VCaP (cell line): ENCODE measurements at regions not wholly inside any gene's neighbourhood (a gene's known extent, or its start where the extent isn't known, plus 50 kb on each side); places are given as distances from the start of the nearest gene placed in this dataset.
"Not testable (repeated sequence)": the region's sequence is repeated elsewhere in the genome, so short reads cannot be mapped to it uniquely, and the experiment has no call there.

ENCODE experiments used
- H3K27ac ChIP-seq: fragments of 450-650 bp; 2 replicates; pipeline ENCODE4 v1.5.1; 2017
- TF ChIP-seq, protein P1 (sequence below): fragments of 450-650 bp; conservative IDR thresholded peaks from 2 replicates; pipeline ENCODE4 v1.5.1; 2017; ENCODE audit warnings: mild to moderate bottlenecking, moderate library complexity

DNA sequence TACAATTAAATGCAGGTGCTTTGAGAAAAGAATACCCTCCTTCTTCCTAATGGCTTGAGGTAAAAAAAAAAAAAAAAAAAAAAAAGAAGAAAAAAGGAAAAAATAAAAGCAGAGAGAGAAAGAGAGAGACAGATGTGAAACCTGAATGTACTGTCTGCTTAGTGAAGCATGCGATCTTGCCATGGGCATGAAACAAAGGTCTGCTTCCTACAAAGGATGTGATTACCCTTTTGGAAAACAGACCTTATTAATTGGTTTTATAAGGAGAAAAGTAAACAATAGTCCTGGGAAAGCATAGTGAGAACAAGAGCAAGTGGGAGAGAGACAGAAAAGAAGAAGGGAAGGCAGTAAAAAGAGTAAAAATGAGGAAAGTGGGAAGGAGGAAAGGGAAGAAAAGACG lies 526.1 kb upstream of the PABPC4L start:
- TF ChIP-seq, protein P1, sequence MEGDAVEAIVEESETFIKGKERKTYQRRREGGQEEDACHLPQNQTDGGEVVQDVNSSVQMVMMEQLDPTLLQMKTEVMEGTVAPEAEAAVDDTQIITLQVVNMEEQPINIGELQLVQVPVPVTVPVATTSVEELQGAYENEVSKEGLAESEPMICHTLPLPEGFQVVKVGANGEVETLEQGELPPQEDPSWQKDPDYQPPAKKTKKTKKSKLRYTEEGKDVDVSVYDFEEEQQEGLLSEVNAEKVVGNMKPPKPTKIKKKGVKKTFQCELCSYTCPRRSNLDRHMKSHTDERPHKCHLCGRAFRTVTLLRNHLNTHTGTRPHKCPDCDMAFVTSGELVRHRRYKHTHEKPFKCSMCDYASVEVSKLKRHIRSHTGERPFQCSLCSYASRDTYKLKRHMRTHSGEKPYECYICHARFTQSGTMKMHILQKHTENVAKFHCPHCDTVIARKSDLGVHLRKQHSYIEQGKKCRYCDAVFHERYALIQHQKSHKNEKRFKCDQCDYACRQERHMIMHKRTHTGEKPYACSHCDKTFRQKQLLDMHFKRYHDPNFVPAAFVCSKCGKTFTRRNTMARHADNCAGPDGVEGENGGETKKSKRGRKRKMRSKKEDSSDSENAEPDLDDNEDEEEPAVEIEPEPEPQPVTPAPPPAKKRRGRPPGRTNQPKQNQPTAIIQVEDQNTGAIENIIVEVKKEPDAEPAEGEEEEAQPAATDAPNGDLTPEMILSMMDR: no peak
- no peak overlapping the region for H3K27ac ChIP-seq

- H3K27ac ChIP-seq: no peak overlapping the region
Observed at GRCh38 chr4:134722306-134722705, 520.7 kb upstream of the PABPC4L start.

DNA sequence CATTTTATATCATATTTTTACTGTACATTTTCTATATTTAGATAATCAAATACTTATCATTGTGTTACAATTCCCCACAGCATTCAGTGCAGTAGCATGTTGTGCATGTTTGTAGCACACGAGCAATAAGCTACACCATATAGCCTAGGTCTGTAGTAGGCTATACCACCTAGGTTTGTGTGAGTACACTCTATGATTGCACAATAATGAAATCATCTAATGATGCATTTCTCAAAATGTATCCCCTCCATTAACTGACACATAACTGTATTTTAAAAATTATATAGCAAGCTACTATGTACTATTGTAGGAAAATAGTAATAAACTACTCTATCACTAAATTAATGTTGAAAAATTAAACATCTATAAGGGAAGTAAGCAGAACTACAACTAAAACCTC lies 518.4 kb upstream of the PABPC4L start:
- no peak overlapping the region for H3K27ac ChIP-seq
- TF ChIP-seq, protein P1: no peak

More at GRCh38 chr4:134722306-134722705, 520.7 kb upstream of the PABPC4L start:
- TF ChIP-seq, protein P1: no peak

- TF ChIP-seq, protein P1: no peak
- no peak overlapping the region for H3K27ac ChIP-seq
Observed at GRCh38 chr4:134708616-134709015, 507.0 kb upstream of the PABPC4L start.

DNA sequence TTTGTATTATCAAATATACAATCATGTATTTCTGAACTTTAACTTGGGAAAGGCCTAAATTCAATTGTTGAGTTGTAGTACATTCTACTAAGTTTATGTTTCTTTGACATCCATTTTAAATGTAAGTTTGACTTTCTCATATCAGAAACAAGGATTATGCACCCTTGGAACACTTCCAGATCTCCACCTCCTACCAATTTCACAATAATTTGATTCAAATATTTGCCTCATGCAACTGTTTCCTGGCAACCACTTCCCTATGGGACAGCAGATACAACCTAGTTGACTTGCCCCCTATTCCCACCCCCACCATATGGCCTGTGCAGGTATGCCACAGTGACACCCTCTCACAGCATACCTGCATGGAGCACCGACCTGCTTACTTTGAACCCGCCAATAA lies 506.4 kb upstream of the PABPC4L start:
- no peak overlapping the region for H3K27ac ChIP-seq
- TF ChIP-seq, protein P1: no peak

- TF ChIP-seq, protein P1: no peak
- H3K27ac ChIP-seq: no peak overlapping the region
Observed at GRCh38 chr4:134702374-134702773, 500.8 kb upstream of the PABPC4L start.

GRCh38 chr4:134700251-134700650 lies 498.7 kb upstream of the PABPC4L start:
- TF ChIP-seq, protein P1: no peak
- H3K27ac ChIP-seq: no peak overlapping the region

GRCh38 chr4:134698831-134699230 lies 497.2 kb upstream of the PABPC4L start:
- H3K27ac ChIP-seq: not testable (repeated sequence)
